ENCODE measurements at regions not wholly inside any gene's neighbourhood (a gene's known extent, or its start where the extent isn't known, plus 50 kb on each side); places are given as distances from the start of the nearest gene placed in this dataset.

- TF ChIP-seq CTCF (conservative IDR thresholded peaks at IDR 0.05; ENCODE audit: low read depth, low read length) = no peak
- no peak for DNase-seq (ENCODE audit: low read depth)
- H3K4me3 ChIP-seq (ENCODE audit: low read depth, low read length) = no peak overlapping the region
Observed at GRCh38 chr9:13904311-13904710, 409.6 kb downstream of the NFIB start.

DNA sequence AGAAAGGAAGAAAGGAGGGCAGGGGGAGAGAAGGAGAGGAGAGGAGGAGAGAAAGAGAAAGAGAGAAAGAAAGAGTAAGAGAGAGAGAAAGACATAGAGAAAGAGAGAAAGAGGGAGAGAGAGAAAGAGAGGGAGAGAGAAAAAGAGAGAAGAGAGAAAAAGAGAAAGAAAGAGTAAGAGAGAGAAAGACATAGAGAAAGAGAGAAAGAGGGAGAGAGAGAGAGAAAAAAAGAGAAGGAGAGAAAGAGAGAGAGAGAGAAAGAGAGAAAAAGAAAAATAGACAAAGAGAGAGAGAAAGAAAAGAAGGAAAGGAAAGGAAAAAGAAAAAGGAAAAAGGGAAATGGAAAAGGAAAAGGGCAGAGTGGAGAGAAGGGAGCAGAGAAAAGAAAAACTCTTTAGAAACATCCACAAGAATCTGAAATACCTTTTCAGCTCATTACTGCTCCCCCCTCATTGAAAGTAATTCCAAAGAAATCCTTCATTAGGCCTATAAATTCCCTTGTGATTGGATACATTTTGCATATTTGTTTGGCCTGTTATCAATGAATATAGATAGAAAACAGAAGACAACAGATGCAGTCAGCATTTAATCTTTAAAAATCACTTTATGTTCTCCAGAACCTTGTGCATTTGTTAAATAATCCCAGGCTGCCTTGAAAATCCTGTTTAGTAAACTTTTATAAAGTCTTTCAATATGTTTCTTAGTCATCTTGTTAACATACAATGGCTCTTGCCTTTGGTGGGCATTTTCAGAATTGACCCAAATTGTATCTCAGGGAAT is 411.5 kb downstream of the NFIB start:
- H3K4me3 ChIP-seq (ENCODE audit: low read depth, low read length) = no peak overlapping the region
- no peak for TF ChIP-seq CTCF (conservative IDR thresholded peaks at IDR 0.05; ENCODE audit: low read depth, low read length)
- DNase-seq (ENCODE audit: low read depth) = no peak

DNA sequence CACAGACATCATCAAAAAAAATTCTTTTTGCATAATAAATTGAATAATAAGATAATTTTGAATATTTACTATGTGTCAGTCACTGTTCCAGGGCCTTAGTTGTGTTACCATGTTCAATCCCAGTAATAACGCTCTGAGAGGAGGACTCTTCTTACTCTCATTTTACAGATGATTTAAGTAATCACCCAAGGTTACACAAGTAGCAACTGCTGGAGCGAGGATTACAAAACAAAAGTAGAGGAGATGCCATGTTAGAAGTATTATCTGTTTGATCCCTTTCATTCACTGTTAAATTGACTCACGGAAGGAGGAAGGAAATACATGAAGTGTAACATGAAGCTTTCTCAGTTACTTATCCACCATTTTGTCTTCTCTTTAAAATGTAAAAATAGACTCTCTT is 412.8 kb downstream of the NFIB start:
- H3K4me3 ChIP-seq (ENCODE audit: low read depth, low read length) = no peak overlapping the region
- no peak for DNase-seq (ENCODE audit: low read depth)
- TF ChIP-seq CTCF (conservative IDR thresholded peaks at IDR 0.05; ENCODE audit: low read depth, low read length) = no peak

GRCh38 chr9:13900449-13900848 is 413.5 kb downstream of the NFIB start:
- no peak overlapping the region for H3K4me3 ChIP-seq (ENCODE audit: low read depth, low read length)
- TF ChIP-seq CTCF (conservative IDR thresholded peaks at IDR 0.05; ENCODE audit: low read depth, low read length) = no peak
- DNase-seq (ENCODE audit: low read depth) = no peak

- DNase-seq (ENCODE audit: low read depth) = no peak
- TF ChIP-seq CTCF (conservative IDR thresholded peaks at IDR 0.05; ENCODE audit: low read depth, low read length) = no peak
- H3K4me3 ChIP-seq (ENCODE audit: low read depth, low read length) = no peak overlapping the region
Observed at GRCh38 chr9:13899924-13900323, 414.0 kb downstream of the NFIB start.

DNA sequence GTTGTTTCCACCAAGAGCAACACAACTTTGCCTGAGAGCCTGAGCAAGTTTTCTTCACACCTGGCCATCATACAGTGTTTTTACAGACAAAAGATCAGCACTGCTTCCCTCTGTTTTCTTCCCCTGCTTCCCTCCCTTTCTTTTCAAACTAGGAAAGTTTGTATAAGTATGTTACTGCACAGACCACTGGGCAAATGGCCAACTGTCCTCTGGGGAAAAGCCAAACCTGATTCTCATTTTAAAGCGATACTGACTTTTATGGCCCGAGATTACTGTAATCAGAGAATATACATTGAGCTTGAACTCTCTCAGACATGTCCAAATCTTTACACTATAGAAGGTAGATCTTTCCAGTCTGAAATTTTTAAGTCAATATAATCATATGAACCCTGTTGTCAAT is 415.0 kb downstream of the NFIB start:
- DNase-seq (ENCODE audit: low read depth) = peak; percentile 42
- no peak overlapping the region for H3K4me3 ChIP-seq (ENCODE audit: low read depth, low read length)
- TF ChIP-seq CTCF (conservative IDR thresholded peaks at IDR 0.05; ENCODE audit: low read depth, low read length) = no peak

Data from choroid plexus epithelial cell (primary cell).